ENCODE measurements at regions not wholly inside any gene's neighbourhood (a gene's known extent, or its start where the extent isn't known, plus 50 kb on each side); places are given as distances from the start of the nearest gene placed in this dataset.

DNA sequence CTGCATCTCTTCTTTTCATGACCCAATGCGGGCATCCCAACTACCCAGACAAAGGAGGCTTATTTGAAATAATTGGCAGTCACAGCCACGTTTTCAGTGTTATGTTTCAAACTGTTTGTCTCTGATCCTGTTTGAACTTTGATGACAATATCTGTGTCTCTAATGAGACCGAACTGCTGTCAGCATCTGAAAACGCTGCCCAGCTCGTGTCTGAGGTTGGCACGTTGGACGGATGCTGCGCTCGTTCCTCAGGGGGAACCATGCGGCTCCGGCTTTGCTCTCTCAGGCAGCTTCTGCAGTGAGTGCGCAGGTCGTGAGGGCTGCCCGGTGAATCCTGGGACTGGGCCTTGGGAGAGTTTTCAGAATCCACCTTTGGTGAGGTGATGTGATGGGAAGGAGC, 58.4 kb upstream of the SORBS2 start:
- DNase-seq (ENCODE audit: low read depth in 2 of 2): no peak
- no peak overlapping the region for H2AFZ ChIP-seq (ENCODE audit: low read length)
- H3K4me1 ChIP-seq (ENCODE audit: control insufficient read depth, extremely low read depth, insufficient read depth, low read length): no peaks in the 10 kb centered on the region
- no peaks in the 10 kb centered on the region for H3K9me3 ChIP-seq (ENCODE audit: control insufficient read depth, insufficient read depth, low read depth, low read length)
- no peak for TF ChIP-seq EZH2 (IDR thresholded peaks at IDR 0.05; ENCODE audit: low read length, missing control alignments)
- TF ChIP-seq, protein P1, sequence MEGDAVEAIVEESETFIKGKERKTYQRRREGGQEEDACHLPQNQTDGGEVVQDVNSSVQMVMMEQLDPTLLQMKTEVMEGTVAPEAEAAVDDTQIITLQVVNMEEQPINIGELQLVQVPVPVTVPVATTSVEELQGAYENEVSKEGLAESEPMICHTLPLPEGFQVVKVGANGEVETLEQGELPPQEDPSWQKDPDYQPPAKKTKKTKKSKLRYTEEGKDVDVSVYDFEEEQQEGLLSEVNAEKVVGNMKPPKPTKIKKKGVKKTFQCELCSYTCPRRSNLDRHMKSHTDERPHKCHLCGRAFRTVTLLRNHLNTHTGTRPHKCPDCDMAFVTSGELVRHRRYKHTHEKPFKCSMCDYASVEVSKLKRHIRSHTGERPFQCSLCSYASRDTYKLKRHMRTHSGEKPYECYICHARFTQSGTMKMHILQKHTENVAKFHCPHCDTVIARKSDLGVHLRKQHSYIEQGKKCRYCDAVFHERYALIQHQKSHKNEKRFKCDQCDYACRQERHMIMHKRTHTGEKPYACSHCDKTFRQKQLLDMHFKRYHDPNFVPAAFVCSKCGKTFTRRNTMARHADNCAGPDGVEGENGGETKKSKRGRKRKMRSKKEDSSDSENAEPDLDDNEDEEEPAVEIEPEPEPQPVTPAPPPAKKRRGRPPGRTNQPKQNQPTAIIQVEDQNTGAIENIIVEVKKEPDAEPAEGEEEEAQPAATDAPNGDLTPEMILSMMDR (conservative IDR thresholded peaks at IDR 0.05 in 1 of 2, IDR thresholded peaks at IDR 0.05 in 1 of 2; ENCODE audit: low read depth in 1 of 2, low read length in 2 of 2): no peak
- no peaks in the 10 kb centered on the region for H3K27me3 ChIP-seq (ENCODE audit: control insufficient read depth, insufficient read depth, low read length)
- no peaks in the 10 kb centered on the region for H3K79me2 ChIP-seq (ENCODE audit: control insufficient read depth, insufficient read depth, low read length)
- H3K4me2 ChIP-seq (ENCODE audit: extremely low read depth, insufficient read depth, low read length): no peak overlapping the region
- H3K4me3 ChIP-seq (replicated peaks in 1 of 4; ENCODE audit: control extremely low read depth in 1 of 4, insufficient read depth in 1 of 4, low read depth in 3 of 4, low read length in 4 of 4): no peak overlapping the region
- H3K27ac ChIP-seq (ENCODE audit: insufficient read depth, low read length): no peak overlapping the region
- H3K9ac ChIP-seq (ENCODE audit: insufficient read depth, low read length): no peak overlapping the region
- no peaks in the 10 kb centered on the region for H3K36me3 ChIP-seq (ENCODE audit: control insufficient read depth, insufficient read depth, low read length)
- H4K20me1 ChIP-seq (ENCODE audit: control insufficient read depth, extremely low read depth, insufficient read depth, low read length): no peaks in the 10 kb centered on the region

DNA sequence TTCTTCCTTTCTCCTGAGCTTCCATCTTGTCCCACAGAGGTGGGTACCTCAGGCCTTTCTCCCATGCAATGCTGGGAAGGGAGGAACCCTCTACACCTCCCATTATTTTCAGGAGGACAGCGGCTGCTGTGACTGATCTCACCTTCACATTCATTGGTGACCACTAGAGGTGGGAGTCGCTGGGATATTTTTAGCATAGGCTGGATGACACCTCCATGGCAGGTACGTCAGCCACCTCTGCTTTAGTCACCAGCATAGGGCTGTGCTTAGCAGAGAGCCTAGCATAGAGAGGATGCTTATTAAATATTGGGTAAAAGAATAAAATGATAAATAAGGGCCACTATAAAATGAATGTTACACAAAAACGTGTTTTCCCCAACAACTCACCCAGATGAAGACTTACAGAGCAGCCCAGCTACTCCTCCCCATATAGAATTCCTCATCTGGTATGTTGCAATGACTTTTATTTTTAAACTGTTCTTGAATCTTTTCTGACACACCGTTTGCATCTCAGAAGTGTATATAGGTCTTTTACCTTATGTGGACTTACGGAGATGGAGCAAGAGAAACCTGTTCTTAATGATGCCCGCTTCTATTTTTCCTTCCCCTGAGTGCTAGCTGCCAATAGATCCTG, 60.9 kb upstream of the SORBS2 start:
- Histone ChIP-seq H3K27me3 (ENCODE audit: control insufficient read depth, insufficient read depth, low read length) (no peaks in the 10 kb centered on the region), H2AFZ (ENCODE audit: low read length) (no peak overlapping the region), H3K4me1 (ENCODE audit: control insufficient read depth, extremely low read depth, insufficient read depth, low read length) (no peaks in the 10 kb centered on the region), H3K79me2 (ENCODE audit: control insufficient read depth, insufficient read depth, low read length) (no peaks in the 10 kb centered on the region), H3K36me3 (ENCODE audit: control insufficient read depth, insufficient read depth, low read length) (no peaks in the 10 kb centered on the region), H3K4me3 (replicated peaks in 1 of 4; ENCODE audit: control extremely low read depth in 1 of 4, insufficient read depth in 1 of 4, low read depth in 3 of 4, low read length in 4 of 4) (no peak overlapping the region), H4K20me1 (ENCODE audit: control insufficient read depth, extremely low read depth, insufficient read depth, low read length) (no peaks in the 10 kb centered on the region), H3K27ac (ENCODE audit: insufficient read depth, low read length) (no peak overlapping the region), H3K9me3 (ENCODE audit: control insufficient read depth, insufficient read depth, low read depth, low read length) (no peaks in the 10 kb centered on the region), H3K9ac (ENCODE audit: insufficient read depth, low read length) (no peak overlapping the region), H3K4me2 (ENCODE audit: extremely low read depth, insufficient read depth, low read length) (no peak overlapping the region)
- DNase-seq (ENCODE audit: low read depth in 2 of 2): no peak
- TF ChIP-seq, protein P1 (conservative IDR thresholded peaks at IDR 0.05 in 1 of 2, IDR thresholded peaks at IDR 0.05 in 1 of 2; ENCODE audit: low read depth in 1 of 2, low read length in 2 of 2): no peak
- no peak for TF ChIP-seq EZH2 (IDR thresholded peaks at IDR 0.05; ENCODE audit: low read length, missing control alignments)

DNA sequence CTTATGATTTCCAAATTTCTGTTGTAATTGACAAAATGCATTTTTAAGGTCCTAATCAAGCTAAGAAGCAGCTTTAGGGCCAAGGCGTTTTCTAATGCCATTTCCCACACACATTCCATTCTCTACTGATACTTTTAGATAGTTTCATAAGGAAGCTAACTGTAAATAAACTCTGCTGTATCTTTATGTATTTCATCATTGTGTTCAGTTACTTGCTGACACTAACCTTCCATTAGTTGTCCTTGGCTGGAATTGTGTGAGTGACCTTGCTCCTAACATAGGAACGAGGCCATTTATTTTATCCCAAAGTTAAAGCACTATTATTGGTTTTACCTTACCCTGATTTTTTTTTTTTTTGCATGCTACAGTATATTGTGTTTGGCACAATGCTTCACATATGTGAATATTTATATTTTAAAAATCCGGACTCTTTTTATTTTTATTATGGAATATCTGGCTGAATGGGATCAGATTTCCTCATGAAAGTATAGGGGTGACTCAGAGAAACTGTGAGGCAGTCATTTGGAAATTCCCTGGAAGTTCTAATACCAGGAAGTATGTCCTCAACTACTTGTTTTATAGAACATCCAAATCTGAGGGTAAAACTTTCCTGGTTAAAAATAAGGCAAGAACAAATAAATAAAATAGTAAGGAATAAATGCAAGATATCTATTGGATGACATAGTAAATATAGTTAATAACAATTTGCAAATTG, 62.7 kb upstream of the SORBS2 start:
- H3K9me3 ChIP-seq (ENCODE audit: control insufficient read depth, insufficient read depth, low read depth, low read length): no peaks in the 10 kb centered on the region
- TF ChIP-seq, protein P1 (conservative IDR thresholded peaks at IDR 0.05 in 1 of 2, IDR thresholded peaks at IDR 0.05 in 1 of 2; ENCODE audit: low read depth in 1 of 2, low read length in 2 of 2): no peak
- no peak for TF ChIP-seq EZH2 (IDR thresholded peaks at IDR 0.05; ENCODE audit: low read length, missing control alignments)
- H4K20me1 ChIP-seq (ENCODE audit: control insufficient read depth, extremely low read depth, insufficient read depth, low read length): no peaks in the 10 kb centered on the region
- no peak overlapping the region for H2AFZ ChIP-seq (ENCODE audit: low read length)
- H3K4me1 ChIP-seq (ENCODE audit: control insufficient read depth, extremely low read depth, insufficient read depth, low read length): no peaks in the 10 kb centered on the region
- H3K9ac ChIP-seq (ENCODE audit: insufficient read depth, low read length): no peak overlapping the region
- H3K27me3 ChIP-seq (ENCODE audit: control insufficient read depth, insufficient read depth, low read length): no peaks in the 10 kb centered on the region
- H3K79me2 ChIP-seq (ENCODE audit: control insufficient read depth, insufficient read depth, low read length): no peaks in the 10 kb centered on the region
- H3K4me3 ChIP-seq (replicated peaks in 1 of 4; ENCODE audit: control extremely low read depth in 1 of 4, insufficient read depth in 1 of 4, low read depth in 3 of 4, low read length in 4 of 4): no peak overlapping the region
- no peaks in the 10 kb centered on the region for H3K36me3 ChIP-seq (ENCODE audit: control insufficient read depth, insufficient read depth, low read length)
- H3K27ac ChIP-seq (ENCODE audit: insufficient read depth, low read length): no peak overlapping the region
- H3K4me2 ChIP-seq (ENCODE audit: extremely low read depth, insufficient read depth, low read length): no peak overlapping the region
- DNase-seq (ENCODE audit: low read depth in 2 of 2): peak; percentile 63 to 68

All from fibroblast of lung (primary cell).